ENCODE measurements at regions not wholly inside any gene's neighbourhood (a gene's known extent, or its start where the extent isn't known, plus 50 kb on each side); places are given as distances from the start of the nearest gene placed in this dataset.
"Not testable (repeated sequence)": the region's sequence is repeated elsewhere in the genome, so short reads cannot be mapped to it uniquely, and the experiment has no call there.

DNA sequence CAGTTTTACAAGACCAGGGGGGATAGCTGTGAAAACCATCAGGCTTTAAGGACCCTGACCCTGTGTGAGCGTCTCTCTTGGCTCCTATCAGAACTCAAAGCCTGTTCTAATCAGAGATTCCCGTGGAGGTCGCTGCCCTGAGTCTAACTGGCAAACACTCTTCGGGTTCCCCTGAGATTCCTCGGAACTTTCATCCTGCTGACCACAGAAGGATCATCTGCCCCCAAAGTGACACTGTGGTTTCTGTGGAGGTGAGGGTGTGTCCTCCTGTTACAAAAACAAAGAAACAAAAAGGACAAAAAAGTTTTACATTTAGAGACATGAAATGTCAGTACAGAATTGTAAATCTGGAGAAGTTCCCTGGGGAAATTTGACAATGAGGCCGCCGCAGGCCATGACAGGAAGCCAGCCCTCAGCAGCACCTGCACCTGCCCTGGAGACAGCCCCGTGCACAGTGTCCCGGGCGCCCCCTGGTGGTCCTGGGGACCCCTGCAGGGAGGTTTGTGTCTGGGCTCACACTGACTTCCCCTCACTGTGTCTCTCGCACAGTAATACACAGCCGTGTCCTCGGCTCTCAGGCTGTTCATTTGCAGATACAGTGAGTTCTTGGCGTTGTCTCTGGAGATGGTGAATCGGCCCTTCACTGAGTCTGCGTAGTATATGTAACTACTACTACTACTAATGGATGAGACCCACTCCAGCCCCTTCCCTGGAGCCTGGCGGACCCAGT is 708.3 kb downstream of the TMEM121 start:
- TF ChIP-seq, protein P1, sequence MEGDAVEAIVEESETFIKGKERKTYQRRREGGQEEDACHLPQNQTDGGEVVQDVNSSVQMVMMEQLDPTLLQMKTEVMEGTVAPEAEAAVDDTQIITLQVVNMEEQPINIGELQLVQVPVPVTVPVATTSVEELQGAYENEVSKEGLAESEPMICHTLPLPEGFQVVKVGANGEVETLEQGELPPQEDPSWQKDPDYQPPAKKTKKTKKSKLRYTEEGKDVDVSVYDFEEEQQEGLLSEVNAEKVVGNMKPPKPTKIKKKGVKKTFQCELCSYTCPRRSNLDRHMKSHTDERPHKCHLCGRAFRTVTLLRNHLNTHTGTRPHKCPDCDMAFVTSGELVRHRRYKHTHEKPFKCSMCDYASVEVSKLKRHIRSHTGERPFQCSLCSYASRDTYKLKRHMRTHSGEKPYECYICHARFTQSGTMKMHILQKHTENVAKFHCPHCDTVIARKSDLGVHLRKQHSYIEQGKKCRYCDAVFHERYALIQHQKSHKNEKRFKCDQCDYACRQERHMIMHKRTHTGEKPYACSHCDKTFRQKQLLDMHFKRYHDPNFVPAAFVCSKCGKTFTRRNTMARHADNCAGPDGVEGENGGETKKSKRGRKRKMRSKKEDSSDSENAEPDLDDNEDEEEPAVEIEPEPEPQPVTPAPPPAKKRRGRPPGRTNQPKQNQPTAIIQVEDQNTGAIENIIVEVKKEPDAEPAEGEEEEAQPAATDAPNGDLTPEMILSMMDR (IDR thresholded peaks at IDR 0.05), result peak in 6 of 12 donors; percentile 5 to 32 (median 26)
- not testable (repeated sequence) for TF ChIP-seq POLR2A (IDR thresholded peaks at IDR 0.05)

All from heart left ventricle (tissue), 13 donors.